Neural cell (in vitro differentiated cells): ENCODE measurements at regions not wholly inside any gene's neighbourhood (a gene's known extent, or its start where the extent isn't known, plus 50 kb on each side); places are given as distances from the start of the nearest gene placed in this dataset.

ENCODE experiments used
- H2AFZ ChIP-seq: fragments of 200-600, 300-800 bp; sonication (generic), shearing (Covaris generic); 2 replicates; pipeline ENCODE4 v1.6.0; 2014; ENCODE audit warnings: low read depth, mild to moderate bottlenecking, antibody characterized with exemption, low read length, moderate library complexity
- H3F3A ChIP-seq: fragments of 200-600 bp; shearing (Covaris generic); 2 replicates; pipeline ENCODE4 v1.6.1; 2016; ENCODE audit warnings: mild to moderate bottlenecking, moderate library complexity, mixed read lengths, antibody characterized with exemption, low read length; ENCODE audit not compliant: insufficient read depth, poor library complexity, severe bottlenecking
- H3K27ac ChIP-seq: fragments of 200-600, 300-800 bp; sonication (generic), shearing (Covaris generic); 2 replicates; pipeline ENCODE4 v1.5.1; 2014; ENCODE audit warnings: mild to moderate bottlenecking, low read length, moderate library complexity
- H3K27me3 ChIP-seq: fragments of 300-800, 200-600 bp; sonication (generic), shearing (Covaris generic); 2 replicates; pipeline ENCODE4 v1.6.0; 2014; ENCODE audit warnings: mild to moderate bottlenecking, low read depth, low read length, moderate library complexity; ENCODE audit not compliant: insufficient read depth
- H3K36me3 ChIP-seq: fragments of 300-800, 200-600 bp; sonication (generic), shearing (Covaris generic); 2 replicates; pipeline ENCODE4 v1.5.1; 2014; ENCODE audit warnings: mild to moderate bottlenecking, antibody characterized with exemption, low read length, moderate library complexity; ENCODE audit not compliant: insufficient read depth
- H3K4me2 ChIP-seq: fragments of 300-800, 200-600 bp; sonication (generic), shearing (Covaris generic); 2 replicates; pipeline ENCODE4 v1.6.0; 2014; ENCODE audit warnings: mild to moderate bottlenecking, low read length
- H3K4me3 ChIP-seq: fragments of 300-800, 200-600 bp; sonication (generic), shearing (Covaris generic); 2 replicates; pipeline ENCODE4 v1.5.1; 2014; ENCODE audit warnings: mild to moderate bottlenecking, low read length, moderate library complexity
- H3K79me2 ChIP-seq: fragments of 200-600 bp; shearing (Covaris generic); replicated peaks from 2 replicates; pipeline ENCODE4 v1.6.0; 2014; ENCODE audit warnings: mild to moderate bottlenecking, low read length, moderate library complexity; ENCODE audit not compliant: insufficient read depth
- H3K9ac ChIP-seq: fragments of 300-800, 200-600 bp; sonication (generic), shearing (Covaris generic); 2 replicates; pipeline ENCODE4 v1.6.1; 2016; ENCODE audit warnings: mild to moderate bottlenecking, low read length, mixed read lengths
- H3K9me2 ChIP-seq: fragments of 200-600 bp; shearing (Covaris generic); 2 replicates; pipeline ENCODE4 v1.6.1; 2016; ENCODE audit warnings: mild to moderate bottlenecking, low read length, mixed read lengths; ENCODE audit not compliant: insufficient read depth
- H3K9me3 ChIP-seq: fragments of 200-600, 300-800 bp; sonication (generic), shearing (Covaris generic); 2 replicates; pipeline ENCODE4 v1.6.1; 2016; ENCODE audit warnings: mild to moderate bottlenecking, mixed run types, low read length, moderate library complexity, mixed read lengths
- H4K20me1 ChIP-seq: fragments of 200-600 bp; shearing (Covaris generic); 2 replicates; pipeline ENCODE4 v1.6.1; 2016; ENCODE audit warnings: mild to moderate bottlenecking, mixed run types; ENCODE audit not compliant: insufficient read depth
- EP300 ChIP-seq: fragments of 450-650 bp; conservative IDR thresholded peaks from 2 replicates; pipeline ENCODE4 v1.6.1; 2014; ENCODE audit warnings: antibody characterized with exemption, mild to moderate bottlenecking, moderate library complexity; ENCODE audit not compliant: poor library complexity, severe bottlenecking
- EZH2 ChIP-seq: fragments of 200-600, 300-800 bp; shearing (Covaris generic), sonication (generic); IDR thresholded peaks from 2 replicates; pipeline ENCODE4 v1.6.1; 2014; ENCODE audit warnings: antibody characterized with exemption, low read length, borderline replicate concordance, mild to moderate bottlenecking; ENCODE audit not compliant: insufficient read depth, poor library complexity, severe bottlenecking
- MXI1 ChIP-seq: fragments of 450-650 bp; conservative IDR thresholded peaks from 2 replicates; pipeline ENCODE4 v1.6.1; 2014; ENCODE audit warnings: antibody characterized with exemption, mild to moderate bottlenecking; ENCODE audit not compliant: poor library complexity, severe bottlenecking
- POLR2AphosphoS5 ChIP-seq: IDR thresholded peaks from 2 replicates; pipeline ENCODE4 v1.6.1; 2012
- RAD21 ChIP-seq: fragments of 450-650 bp; conservative IDR thresholded peaks from 2 replicates; pipeline ENCODE4 v1.6.1; 2014; ENCODE audit warnings: antibody characterized with exemption, mild to moderate bottlenecking, moderate library complexity
- SMC3 ChIP-seq: fragments of 450-650 bp; conservative IDR thresholded peaks from 2 replicates; pipeline ENCODE4 v1.6.1; 2014; ENCODE audit warnings: antibody characterized with exemption, mild to moderate bottlenecking, moderate library complexity; ENCODE audit not compliant: poor library complexity
- TAF1 ChIP-seq: IDR thresholded peaks from 2 replicates; pipeline ENCODE4 v1.6.1; 2012; ENCODE audit warnings: low read depth
- TF ChIP-seq, protein P1 (sequence below): fragments of 450-650 bp; IDR thresholded peaks from 2 replicates; pipeline ENCODE4 v1.5.1; 2014; ENCODE audit warnings: antibody characterized with exemption, mild to moderate bottlenecking, moderate library complexity; ENCODE audit not compliant: poor library complexity, severe bottlenecking
- TF ChIP-seq, protein P2 (sequence below): IDR thresholded peaks from 2 replicates; pipeline ENCODE4 v1.6.1; 2012; ENCODE audit warnings: borderline replicate concordance

DNA sequence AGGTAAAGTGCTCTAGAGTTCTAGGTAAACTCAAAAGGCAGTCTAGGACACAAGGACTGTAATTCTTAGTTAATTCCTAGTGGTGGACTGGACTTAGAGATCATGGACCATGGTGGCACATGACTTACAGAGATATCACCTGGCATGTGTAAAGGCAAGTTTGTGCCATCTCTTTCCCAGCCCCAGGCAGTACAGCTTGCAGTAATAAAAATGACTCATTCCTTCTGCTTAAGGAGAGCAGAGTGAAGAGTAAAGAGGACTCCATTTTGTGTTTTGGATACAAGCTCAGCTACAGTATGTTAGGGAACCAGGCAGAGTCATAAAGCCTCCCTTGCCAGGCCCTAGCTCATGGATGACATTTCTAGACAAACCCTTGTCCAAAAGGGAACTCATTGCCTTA, 629.9 kb downstream of the JRKL start:
- Histone ChIP-seq H4K20me1 (no peaks in the 10 kb centered on the region), H3K4me2 (no peak overlapping the region), H2AFZ (no peak overlapping the region), H3K27ac (no peak overlapping the region), H3K79me2 (no peaks in the 10 kb centered on the region), H3F3A (no peaks in the 10 kb centered on the region), H3K27me3 (no peaks in the 10 kb centered on the region), H3K4me3 (no peak overlapping the region), H3K36me3 (no peaks in the 10 kb centered on the region), H3K9ac (no peak overlapping the region), H3K9me3 (no peaks in the 10 kb centered on the region), H3K9me2 (no peaks in the 10 kb centered on the region)
- TF ChIP-seq EP300: no peak
- TF ChIP-seq, protein P1, sequence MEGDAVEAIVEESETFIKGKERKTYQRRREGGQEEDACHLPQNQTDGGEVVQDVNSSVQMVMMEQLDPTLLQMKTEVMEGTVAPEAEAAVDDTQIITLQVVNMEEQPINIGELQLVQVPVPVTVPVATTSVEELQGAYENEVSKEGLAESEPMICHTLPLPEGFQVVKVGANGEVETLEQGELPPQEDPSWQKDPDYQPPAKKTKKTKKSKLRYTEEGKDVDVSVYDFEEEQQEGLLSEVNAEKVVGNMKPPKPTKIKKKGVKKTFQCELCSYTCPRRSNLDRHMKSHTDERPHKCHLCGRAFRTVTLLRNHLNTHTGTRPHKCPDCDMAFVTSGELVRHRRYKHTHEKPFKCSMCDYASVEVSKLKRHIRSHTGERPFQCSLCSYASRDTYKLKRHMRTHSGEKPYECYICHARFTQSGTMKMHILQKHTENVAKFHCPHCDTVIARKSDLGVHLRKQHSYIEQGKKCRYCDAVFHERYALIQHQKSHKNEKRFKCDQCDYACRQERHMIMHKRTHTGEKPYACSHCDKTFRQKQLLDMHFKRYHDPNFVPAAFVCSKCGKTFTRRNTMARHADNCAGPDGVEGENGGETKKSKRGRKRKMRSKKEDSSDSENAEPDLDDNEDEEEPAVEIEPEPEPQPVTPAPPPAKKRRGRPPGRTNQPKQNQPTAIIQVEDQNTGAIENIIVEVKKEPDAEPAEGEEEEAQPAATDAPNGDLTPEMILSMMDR: no peak
- no peak for TF ChIP-seq MXI1
- TF ChIP-seq SMC3: no peak
- TF ChIP-seq, protein P2, sequence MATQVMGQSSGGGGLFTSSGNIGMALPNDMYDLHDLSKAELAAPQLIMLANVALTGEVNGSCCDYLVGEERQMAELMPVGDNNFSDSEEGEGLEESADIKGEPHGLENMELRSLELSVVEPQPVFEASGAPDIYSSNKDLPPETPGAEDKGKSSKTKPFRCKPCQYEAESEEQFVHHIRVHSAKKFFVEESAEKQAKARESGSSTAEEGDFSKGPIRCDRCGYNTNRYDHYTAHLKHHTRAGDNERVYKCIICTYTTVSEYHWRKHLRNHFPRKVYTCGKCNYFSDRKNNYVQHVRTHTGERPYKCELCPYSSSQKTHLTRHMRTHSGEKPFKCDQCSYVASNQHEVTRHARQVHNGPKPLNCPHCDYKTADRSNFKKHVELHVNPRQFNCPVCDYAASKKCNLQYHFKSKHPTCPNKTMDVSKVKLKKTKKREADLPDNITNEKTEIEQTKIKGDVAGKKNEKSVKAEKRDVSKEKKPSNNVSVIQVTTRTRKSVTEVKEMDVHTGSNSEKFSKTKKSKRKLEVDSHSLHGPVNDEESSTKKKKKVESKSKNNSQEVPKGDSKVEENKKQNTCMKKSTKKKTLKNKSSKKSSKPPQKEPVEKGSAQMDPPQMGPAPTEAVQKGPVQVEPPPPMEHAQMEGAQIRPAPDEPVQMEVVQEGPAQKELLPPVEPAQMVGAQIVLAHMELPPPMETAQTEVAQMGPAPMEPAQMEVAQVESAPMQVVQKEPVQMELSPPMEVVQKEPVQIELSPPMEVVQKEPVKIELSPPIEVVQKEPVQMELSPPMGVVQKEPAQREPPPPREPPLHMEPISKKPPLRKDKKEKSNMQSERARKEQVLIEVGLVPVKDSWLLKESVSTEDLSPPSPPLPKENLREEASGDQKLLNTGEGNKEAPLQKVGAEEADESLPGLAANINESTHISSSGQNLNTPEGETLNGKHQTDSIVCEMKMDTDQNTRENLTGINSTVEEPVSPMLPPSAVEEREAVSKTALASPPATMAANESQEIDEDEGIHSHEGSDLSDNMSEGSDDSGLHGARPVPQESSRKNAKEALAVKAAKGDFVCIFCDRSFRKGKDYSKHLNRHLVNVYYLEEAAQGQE: no peak
- TF ChIP-seq RAD21: no peak
- TF ChIP-seq POLR2AphosphoS5: no peak
- TF ChIP-seq TAF1: no peak
- no peak for TF ChIP-seq EZH2

DNA sequence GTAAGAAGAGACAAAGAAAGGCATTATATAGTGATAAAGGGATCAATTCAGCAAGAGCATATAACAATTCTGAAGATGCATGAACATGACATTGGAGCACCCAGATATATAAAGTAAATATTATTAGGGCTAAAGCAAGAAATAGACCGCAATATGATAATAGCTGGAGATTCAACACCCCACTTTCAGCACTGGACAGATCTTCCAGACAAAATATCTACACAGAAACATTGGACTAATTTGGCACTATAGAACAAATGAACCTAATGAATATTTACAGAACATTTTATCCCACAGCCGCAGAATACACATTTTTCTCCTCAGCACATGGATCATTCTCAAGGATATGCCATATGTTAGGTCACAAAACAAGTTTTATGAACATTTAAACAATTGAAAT, 633.1 kb downstream of the JRKL start:
- Histone ChIP-seq H3K9me2 (no peaks in the 10 kb centered on the region), H3K4me3 (no peak overlapping the region), H3K36me3 (no peaks in the 10 kb centered on the region), H4K20me1 (no peaks in the 10 kb centered on the region), H3K27me3 (no peaks in the 10 kb centered on the region), H3K9ac (no peak overlapping the region), H3K9me3 (no peaks in the 10 kb centered on the region), H2AFZ (no peak overlapping the region), H3K79me2 (no peaks in the 10 kb centered on the region), H3F3A (no peaks in the 10 kb centered on the region), H3K27ac (no peak overlapping the region), H3K4me2 (no peak overlapping the region)
- TF ChIP-seq EZH2 (no peak), SMC3 (no peak), TAF1 (no peak), RAD21 (no peak), EP300 (no peak), POLR2AphosphoS5 (no peak), MXI1 (no peak)
- TF ChIP-seq, protein P1: no peak
- TF ChIP-seq, protein P2: no peak
